SK-N-DZ (cell line): ENCODE measurements at regions not wholly inside any gene's neighbourhood (a gene's known extent, or its start where the extent isn't known, plus 50 kb on each side); places are given as distances from the start of the nearest gene placed in this dataset.
"Not testable (repeated sequence)": the region's sequence is repeated elsewhere in the genome, so short reads cannot be mapped to it uniquely, and the experiment has no call there.

Source experiments
- DNase-seq: peaks from one replicate; pipeline ENCODE4 v3.0.0-alpha.2; 2015; ENCODE audit warnings: low spot score

DNA sequence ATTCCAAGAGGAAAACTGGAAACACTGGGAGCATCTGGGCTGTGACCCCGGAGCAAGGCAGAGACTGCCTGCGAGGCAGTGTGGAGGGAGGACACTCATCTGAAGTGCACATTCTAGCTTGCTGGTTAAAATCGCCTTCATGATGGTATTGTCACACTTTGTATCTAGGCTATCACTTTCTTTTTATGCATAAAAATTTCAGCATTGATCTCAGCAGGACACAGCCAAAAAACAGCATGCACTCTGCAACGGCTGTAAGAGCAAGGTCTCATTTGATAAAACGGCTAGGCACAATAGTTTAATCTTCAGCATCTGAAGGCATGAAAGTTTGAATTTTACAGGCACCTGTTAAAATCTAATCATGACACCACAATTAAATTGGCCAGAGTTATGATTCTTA, 110.8 kb upstream of the IRX1 start:
- no peak for DNase-seq

DNA sequence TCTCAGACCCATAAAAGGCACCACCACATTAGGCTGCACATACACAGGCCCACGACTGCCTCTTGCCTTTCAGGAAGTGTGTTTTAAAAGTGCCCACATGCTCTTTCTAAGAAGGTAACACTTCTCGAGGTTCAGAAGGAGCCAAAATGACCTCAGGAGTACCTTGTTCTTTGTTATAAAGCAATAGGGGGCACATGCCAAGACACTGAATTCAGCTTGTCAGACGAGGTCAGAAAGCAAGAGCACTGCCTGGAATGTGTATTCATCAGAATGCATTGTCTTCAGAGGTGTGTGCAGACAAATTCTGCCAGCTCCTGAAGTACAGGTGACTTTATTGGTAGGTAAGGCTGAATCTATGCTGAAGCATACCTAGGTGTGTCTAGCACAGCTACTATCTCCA, 114.5 kb upstream of the IRX1 start:
- no peak for DNase-seq

DNA sequence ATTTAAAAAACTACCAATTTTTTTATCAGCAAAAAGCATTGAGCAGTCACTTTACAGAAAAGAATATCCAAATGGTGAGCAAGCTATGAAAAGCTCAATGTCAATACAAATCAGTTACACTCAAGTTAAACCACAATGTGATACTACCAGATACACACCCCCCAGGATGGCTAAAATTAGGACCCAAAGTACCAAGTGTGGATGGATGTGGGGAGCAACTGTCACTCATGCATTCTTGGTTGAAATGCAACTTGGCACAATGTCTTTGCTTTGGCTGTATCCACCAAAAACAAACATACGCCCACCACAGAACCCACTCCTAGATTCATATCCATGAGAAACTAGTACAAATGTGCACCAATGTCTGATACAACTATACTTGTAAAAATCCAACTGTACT, 120.0 kb upstream of the IRX1 start:
- DNase-seq: no peak

DNA sequence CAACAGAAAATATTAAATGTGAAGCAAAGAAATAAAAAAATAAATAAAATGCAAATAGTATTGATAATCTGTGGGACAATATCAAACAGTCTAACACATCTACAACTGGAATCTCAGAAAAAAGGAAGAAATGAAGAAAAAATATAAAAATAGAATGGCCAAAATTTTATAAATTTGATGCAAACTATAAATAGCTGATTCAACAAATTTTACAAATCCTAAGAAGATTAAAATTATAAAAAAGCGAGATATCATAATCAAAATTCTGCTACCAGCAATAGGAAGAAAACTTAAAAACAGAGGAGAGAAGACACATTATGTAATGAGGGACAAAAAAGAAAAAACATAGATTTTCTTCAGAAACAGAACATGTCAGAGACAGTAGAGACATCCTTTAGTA, 129.2 kb upstream of the IRX1 start:
- DNase-seq: no peak

DNA sequence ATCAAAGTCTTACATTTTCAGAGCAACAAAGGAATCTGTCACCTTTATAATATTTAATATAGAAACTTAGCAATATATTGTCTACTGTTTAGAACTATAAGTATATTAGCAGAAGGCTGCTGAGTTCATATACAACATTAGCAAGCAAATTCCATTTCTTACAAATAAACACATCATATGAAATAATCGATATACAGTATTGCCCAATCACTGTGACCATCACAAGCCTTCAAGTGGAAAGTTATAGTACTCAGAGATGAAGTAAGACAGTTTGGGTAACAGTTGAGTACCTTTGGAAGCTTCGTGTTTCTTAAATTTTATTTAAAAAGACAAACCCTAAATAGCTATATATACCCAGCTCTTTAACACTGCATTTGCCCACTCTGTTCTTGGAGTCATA, 135.2 kb upstream of the IRX1 start:
- DNase-seq: no peak

DNA sequence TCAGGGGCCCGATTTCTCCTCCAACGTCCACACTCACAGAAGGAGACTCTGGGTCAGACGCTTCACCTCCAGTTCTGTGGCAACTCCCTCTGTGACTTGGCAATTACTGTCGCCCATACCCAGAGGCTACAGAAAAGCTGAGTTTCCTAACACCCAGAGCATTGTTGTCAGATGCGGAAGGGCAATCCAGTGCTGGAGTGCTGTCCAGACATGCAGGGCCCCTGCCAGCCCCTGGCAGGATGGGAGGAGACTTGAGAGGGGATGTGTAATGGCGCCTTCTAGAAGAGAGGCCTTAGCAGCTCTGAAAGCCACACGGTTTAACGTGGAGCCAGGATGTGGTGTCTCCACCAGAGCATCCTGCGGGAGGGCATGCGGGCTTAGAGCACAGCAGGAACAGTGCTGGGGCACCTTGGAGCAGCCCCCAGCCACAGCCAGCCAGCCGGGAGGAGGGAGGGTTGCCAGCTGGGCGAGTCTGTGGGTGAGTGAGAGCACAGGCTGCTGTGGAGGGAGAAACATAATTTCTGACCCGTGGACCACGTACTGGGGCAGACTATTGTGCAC, 139.4 kb upstream of the IRX1 start:
- no peak for DNase-seq

DNA sequence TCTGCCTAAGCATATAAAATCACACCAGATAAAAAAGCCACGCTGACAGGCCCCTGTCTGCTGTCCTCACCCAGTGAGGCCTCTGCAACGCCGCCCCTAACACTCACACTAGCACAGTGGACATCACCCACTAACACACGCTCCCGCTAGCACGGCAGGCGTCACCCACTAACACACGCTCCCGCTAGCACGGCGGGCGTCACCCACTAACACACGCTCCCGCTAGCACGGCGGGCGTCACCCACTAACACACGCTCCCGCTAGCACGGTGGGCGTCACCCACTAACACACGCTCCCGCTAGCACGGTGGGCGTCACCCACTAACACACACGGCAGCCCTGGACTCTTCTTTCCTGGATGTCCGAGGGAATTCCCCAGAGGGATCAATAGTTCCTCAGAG, 141.6 kb upstream of the IRX1 start:
- not testable (repeated sequence) for DNase-seq

DNA sequence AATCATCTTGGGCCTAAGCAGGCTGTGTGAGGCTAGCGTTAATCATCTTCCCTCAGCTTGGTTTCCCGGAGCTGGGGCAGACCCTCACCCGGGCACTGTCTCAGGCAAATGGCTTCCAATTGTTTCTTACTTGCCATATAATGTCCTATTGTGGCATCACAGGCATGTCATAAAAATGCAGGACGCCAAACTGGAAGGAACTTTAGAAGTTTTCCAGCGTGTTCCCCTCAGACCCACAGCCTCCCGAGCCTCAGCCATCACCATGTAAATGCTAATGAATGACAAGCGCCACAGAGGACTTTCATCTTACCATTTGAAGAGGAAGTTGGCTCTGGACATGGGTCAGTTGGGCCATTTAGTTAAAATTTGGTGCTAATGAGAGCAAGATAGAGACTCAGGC, 143.0 kb upstream of the IRX1 start:
- no peak for DNase-seq

DNA sequence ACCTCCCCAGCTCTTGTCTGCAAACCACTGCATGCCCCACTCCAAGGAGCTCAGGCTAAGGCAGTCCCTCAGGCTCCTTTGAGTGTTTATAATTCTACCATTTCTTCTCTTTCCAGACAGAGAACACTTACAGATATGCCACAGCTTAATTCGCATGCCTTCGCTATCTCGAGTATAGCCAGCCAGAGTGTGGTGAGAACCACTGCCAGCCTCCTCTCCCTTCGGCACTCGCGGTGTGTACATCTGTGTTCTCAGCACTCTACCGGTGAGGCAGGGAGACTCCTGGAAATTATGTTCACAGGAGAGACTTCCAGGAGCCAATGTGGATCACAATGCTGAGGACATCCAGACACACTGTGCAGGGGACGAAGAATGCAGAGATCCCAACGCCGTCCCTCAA, 143.7 kb upstream of the IRX1 start:
- no peak for DNase-seq

DNA sequence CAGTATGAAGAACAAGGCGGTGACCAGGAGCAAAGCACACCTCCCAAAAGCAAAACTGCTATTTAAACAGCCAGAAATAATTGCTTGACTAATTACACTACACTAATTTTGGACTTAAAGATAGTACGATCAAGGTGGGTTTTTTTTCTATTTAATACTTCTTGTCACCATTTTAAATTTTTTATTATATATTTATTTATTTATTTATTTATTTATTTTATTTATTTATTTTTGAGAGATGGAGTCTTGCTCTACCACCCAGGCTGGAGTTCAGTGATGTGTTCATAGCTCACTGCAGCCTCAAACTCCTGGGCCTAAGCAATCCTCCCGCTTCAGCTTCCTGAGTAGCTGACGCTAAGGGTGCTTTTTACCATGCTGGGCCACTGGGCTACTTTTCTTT, 146.2 kb upstream of the IRX1 start:
- no peak for DNase-seq

DNA sequence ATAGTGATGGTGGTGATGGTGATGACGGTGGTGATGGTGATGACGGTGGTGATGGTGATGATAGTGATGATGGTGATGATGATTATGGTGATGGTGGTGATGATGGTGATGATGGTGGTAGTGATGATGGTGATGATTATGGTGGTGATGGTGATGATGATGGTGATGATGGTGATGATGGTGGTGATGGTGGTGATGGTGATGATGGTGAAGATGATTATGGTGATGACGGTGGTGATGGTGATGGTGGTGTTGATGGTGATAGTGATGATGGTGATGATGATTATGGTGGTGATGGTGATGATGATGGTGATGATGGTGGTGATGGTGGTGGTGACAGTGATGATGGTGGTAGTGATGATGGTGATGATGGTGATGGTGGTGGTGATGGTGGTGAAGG, 149.2 kb upstream of the IRX1 start:
- no peak for DNase-seq

DNA sequence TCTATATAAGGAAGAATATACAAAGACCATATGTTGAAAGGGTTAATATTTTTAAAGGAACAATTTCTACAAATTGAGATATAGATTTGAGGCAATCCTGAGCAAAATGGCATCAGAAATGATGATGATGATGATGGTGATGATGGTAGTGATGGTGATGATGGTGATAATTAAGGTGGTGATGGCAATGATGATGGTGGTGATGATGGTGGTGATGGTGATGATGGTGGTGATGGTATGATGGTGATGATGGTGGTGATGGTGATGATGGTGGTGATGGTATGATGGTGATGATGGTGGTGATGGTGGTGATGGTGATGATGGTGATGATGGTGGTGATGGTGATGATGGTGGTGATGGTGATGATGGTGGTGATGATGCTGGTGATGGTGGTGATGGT, 150.1 kb upstream of the IRX1 start:
- not testable (repeated sequence) for DNase-seq

DNA sequence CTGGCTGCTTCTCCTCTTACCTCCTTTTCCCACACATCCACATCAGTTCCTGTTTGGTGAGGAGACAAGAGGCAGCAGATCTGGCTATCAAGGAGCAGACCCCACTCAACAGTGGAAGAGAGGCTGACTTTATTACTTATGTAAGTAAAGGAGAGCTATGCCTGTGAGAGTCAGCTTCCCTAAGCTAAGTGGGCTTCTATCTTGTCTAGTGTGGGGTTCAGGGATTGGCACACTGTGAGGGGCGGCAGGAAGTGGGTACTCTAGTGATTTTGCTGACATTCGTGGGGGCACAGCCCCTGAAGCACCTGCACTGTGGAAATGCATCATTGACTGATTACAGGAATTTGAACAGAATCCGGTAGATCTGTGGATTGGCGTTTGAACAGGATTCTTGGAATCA, 163.5 kb upstream of the IRX1 start:
- no peak for DNase-seq

DNA sequence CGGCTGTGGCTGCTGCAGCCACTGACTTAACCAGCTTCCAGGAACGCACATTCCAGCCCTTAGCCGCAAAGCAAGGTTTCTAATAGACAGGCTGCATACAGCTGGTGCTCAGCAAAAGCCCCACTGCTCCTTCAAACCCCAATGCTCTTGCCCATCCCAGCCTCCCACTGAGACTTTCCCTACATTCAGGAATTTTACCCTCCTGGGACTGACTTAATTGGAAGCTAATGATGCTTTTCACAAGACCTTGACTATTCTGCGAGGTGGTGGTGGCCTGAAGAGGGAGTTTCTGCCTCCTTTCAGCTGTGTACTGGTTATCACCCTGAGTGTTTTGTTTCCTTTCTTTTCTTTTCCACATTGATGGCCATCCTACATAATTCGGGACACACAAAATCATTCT, 164.9 kb upstream of the IRX1 start:
- no peak for DNase-seq

DNA sequence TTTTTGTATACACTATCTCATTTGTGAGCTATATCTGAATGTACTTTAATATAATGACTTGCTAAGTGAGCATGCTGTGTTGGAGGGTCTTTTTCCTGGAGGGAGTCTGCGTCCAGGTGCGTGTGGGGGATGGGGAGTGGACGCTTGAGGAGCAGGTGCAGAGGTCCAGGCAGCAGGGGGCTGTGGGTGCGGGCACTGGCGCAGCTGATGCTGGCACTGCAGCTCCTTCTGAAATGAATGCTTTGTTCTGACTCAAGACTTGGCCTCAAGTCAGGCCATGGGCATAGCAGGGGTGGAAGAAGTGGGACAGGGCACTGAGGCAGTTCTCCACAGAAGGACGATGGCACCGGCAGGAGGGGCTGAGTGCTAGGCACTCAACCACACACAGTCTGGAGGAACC, 165.7 kb upstream of the IRX1 start:
- no peak for DNase-seq

DNA sequence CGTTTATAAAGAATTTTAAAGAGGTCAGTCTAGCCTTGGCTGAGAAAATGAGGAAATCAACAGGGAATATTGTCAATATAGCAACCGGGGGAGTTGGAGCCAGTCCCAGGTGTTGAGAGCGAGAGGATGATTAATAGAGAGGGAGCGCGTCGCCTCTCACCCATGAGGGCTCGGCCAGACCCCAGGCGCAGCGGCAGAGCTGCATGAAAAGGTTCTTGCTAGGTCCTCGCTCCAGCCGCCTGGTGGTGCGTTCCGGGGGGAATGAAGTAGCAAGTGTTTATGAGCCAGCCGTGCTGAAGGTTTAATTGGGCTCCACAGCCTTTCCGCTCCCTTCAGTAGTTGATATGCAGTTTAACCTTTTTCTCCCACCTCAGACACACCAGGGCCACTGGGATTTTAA, 167.3 kb upstream of the IRX1 start:
- DNase-seq: no peak

DNA sequence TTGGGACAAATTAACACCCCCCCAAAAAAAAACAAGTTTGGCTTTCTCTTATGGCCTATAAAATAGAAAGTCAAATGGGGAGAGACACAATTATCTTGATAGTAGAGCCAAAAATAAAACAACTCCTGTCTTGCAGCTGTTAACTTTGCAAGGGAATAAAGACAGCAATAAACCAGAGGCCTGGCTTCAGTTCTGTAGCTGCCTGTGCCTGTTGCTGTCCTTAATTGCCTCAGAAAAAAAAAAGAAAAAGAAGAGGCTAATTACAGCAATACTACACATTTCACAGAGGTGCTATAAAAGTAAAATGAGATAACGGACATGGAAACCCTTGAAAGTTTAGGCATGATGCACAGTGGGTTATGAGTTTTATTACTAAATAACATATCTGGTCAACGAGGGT, 170.7 kb upstream of the IRX1 start:
- no peak for DNase-seq

DNA sequence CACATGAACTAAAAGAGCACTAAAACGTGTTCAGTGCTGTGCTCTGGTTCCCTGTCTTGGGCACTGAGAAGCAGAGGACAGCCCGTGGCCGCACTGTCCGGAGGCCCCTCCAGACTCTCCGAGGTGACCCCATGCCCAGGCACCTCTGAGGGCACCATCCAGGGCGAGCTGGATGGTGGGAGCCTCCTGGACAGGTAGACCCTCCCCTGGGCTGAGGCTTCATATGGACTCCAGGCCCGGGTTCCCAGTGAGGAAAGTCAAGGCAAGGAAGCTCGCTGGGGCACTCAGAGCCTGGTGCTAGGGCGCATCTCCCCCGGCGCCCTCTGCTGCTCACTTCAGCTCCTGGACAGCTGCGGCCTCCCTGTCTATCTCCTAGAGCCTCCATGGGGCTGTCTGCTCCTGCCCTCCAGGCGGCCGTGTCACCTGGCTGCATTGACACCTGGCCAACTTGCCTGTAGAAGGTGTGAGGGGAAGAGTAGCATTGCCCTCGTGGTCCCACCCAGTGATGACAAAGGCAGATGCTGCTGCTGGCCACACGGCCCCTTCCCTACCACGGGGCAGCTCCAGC, 178.2 kb upstream of the IRX1 start:
- no peak for DNase-seq

DNA sequence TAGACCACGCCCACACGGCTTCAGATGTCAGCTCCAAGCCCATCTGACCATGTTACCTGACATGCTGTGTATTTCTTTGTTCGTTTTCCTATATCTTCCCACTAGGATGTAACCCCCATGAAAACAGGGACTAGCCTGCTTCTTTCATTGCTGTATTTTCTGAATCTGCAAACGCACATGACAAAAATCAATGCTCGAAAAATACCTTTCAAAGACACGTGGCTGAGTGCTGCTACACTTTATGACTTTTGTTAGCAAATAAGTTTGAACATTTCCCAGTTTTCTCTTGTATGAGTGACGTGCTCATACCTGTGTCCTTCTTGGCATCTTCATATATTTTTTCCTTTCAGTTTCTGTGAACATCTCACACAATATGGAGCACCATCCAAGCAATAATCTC, 181.3 kb upstream of the IRX1 start:
- DNase-seq: no peak

DNA sequence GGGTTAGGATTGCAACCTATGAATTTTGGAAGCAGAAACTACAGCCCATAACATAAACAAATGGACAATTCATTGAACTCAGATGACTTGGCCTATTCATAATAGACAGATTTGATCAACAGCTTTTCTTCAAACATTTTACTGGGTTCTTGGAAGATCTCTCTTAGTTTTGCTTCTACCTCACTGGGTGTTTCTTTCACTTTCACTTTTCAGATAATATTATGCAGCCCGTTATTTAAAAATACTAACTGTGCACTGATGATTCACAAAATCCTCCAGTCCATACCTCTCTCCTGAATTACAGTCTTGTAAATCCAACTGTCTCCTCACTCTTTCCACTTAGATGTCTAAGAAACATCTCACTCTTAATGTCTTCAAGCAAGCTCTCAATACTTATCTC, 183.5 kb upstream of the IRX1 start:
- DNase-seq: no peak

DNA sequence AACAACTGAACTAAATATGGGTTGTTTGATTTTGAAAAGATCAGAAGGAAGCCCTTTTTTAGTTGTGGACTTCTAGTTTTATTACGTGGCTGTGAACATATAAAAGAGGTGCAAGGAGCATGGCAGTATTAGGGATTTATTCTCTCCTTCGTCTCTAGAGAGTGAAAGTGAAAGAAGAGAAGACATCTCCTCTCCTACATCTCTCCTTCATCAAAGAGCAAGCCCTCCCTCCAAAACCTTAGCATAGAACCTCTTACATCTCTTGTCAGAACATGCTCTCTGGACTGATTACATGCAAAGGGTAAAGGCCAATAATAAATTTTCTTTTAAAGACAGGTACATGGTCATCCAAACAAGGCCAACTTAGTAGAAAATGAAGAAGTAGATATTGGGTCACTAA, 184.3 kb upstream of the IRX1 start:
- no peak for DNase-seq

DNA sequence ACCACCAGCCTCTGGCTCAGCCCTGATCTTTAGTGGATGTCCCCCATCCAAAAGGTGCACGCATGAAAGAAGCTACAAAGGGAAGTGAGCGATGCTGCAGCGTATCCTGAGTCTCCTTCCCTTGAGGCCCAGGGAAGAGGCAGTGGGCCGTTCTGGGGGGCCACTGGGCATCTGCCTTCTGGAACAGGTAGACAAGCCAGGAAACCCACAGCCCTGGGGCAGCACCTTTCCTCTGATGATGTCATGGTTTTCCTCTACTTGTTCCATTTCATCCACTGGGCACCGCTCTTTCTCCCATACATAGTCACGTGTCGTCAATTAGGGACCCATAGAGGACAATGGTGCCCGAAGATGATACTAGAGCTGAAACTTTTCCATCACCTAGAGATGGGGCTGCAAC, 194.0 kb upstream of the IRX1 start:
- DNase-seq: no peak

DNA sequence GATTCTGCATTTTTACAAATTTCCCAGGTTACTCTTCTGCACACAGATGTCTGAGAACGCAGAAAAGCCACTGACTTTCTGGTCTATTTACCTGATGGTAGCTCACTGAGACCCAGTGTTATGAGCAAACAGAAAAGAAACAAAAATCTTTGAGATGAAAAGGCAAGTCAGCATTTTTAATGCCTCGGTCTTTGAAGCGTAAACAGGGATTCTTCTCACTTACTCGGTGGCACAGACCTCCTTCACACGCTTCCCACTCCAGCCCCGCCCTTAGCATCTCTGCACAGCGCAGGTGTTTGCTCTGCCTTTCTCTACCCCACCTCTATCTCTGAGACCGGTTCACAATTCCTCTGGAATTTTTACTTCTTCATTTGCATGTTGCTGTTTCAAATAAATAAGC, 195.0 kb upstream of the IRX1 start:
- DNase-seq: no peak

DNA sequence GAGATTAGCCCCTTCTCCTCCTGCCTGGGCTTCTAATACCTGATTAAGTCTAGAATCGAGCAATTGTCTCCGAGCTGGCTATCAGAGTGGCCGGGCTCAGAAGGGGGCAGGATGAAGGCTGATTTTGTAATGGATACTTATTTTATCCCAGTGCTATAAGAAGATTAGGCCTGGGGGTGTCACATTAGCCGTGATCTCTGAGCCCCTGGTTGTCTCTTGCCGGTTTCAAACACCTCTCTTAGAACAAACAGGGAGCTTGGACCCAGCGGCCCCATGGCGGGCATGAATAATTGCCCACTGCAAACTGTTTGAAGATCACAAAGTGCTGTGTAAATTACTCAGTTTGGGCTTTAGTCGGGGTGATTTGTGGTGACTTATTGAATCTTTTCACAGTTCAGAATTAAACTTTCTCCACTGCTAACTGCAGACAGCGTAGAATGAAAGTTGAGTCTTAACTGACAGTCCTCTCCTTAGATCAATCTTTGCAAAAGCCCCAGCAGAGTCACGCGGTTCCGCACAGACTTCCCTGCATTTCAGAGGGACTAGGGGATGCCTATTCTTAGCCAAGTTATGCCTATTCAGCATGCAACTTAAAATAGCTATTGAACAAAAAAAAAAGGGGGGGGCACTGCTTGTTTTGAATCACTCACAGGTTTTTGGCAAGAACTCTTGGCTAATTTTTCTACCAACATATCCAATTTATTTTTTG, 200.6 kb upstream of the IRX1 start:
- DNase-seq: no peak
